HK-2 (cell line): ENCODE measurements at regions not wholly inside any gene's neighbourhood (a gene's known extent, or its start where the extent isn't known, plus 50 kb on each side); places are given as distances from the start of the nearest gene placed in this dataset.

Source experiments
- DNase-seq: peaks from one replicate; pipeline ENCODE4 v3.0.0-alpha.2; 2018; ENCODE audit not compliant: unreplicated experiment

DNA sequence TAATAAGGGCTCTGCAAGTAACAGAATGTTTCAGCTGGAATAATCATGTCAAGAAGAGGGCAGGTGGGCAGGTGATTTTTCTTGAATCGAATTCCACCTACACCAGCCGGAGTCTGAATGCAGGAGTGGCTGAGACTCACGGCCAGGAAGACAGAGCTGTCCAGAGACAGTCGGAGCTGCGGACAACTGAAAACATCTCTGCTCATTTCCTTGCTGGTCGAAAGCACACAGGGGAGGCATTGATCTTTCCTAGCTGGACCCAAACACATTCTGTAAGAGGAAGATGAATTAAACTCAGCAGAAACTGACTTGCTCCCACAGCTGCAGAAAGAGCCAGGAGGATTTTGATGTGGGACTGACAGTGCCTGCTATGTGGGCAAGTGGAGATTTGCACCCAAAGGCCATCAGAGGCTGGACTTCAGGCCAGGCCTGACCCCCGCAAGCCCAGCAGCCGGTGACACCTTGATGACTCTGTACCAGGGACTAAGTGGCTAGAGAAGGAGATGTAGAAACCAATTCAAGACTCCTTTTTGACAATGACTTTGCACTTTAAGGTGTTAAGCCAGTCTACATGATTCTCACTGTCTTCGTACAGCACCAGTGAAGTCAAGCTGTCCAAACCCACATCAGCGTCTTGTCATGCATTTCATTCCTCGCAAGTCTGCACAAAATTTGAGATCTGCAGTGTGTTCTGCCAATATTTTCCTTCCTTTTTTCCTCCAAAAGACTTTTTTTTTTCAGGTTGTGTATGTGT lies 169.4 kb downstream of the TEX36 start:
- DNase-seq = no peak

DNA sequence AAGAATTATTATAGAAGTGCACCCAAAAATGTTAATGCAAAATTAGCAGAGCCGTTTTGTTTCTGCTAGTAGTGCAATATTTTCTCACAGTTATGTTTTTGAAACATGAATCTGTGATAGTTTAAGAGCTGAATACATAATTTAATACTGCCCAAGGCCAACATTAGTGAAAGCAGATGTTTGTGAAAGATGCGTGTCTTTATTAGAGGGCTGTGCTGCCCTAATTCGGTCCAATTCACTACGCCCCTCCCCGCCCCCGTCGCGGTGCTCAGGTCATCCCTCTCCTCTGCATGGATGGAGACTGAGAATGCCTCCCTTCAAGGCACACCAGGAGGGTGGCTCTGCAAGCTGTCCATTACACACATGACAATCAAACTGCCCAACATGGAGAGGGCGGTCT lies 172.0 kb downstream of the TEX36 start:
- no peak for DNase-seq

- no peak for DNase-seq
Observed at GRCh38 chr10:125505648-125506047, 177.3 kb downstream of the TEX36 start.

DNA sequence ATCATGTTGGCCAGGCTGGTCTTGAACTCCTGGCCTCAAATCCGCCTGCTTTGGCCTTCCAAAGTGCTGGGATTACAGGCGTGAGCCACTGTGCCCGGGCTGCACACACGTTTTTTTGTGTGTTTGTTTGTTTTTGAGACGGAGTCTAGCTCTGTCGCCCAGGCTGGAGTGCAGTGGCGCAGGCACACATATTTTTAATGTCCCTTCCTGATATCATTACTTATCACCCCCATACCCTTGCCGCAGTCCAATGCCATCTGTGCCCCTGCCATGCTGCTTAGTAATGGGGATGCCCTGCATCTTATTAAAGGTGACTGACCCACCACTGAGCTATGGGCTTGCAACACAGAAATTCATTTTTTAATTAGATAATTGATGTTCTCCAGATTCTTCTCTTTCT lies 180.7 kb downstream of the TEX36 start:
- DNase-seq = no peak

DNA sequence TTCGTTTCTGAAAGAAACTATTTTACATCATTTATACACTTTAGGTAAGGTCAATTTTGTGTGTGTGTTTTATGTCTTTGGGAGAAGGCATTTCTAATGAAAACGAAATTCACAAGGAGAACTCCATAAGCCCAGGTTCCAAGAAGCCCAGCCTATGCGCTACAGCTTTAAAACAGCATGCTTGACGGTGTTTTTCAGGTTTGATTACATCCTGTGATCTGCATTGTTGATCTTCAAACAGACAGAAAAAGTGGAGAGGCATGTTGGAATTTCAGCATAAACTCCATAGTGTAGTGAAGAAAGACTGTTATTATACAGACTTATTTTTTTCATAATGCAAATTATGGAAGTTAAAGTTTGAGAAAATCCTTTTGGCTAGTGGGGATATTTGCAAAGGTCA lies 187.6 kb downstream of the TEX36 start:
- no peak for DNase-seq

- no peak for DNase-seq
Observed at GRCh38 chr10:125494651-125495239, 188.2 kb downstream of the TEX36 start.

GRCh38 chr10:125491381-125491780 lies 191.6 kb downstream of the TEX36 start:
- DNase-seq = no peak

GRCh38 chr10:125489731-125490130 lies 193.2 kb downstream of the TEX36 start:
- no peak for DNase-seq

DNA sequence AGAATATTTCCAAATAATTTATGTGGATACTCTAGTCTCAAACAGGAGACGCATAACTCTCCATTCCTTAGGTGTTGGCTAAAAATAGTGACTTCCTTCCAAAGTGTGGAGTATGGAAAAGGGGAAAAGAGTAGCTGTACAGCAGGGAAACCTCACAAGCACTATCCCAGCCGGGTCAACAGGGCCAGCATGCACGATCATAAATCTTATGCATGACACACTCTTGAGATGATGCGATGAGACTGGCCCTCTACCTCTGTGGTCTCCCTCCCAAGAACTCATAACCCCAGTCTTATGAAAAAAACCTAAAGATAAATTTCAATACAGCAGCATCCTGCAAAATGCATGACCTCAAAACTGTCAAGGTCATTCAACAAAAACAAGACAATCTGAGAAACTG lies 197.3 kb downstream of the TEX36 start:
- no peak for DNase-seq

DNA sequence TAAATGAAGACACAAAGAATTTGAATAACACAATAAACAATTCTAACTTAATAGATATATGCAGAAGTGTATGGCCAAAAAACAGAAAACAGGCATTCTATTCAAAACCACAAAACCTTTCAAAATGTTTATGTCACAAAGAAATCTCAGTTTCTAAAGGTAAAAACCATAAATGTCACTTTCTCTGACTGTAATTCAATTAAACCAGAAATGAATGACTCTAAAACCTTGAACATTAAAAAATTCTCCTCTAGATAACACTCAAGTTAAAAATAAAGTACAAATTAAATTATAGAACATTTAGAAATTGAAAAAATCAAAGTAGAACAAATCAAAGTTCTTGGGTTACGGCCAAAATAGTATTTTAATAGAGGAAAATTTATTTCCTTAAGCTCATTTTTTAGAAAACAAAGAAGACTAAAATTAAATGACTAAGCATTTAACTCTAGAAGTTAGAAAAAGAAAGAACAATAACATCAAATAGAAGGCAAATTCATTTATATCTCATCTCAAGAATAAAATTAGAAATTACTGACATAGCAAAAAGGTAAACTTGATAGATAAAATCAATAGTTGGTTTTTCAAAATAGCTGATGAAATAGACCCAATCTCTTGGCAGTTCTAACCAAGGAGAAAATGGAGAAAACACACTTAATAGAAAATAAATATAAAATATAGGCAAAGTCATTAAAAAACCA lies 198.8 kb downstream of the TEX36 start:
- no peak for DNase-seq

GRCh38 chr10:125482637-125483036 lies 200.3 kb downstream of the TEX36 start:
- no peak for DNase-seq

- no peak for DNase-seq
Observed at GRCh38 chr10:125482108-125482507, 200.9 kb downstream of the TEX36 start.

- no peak for DNase-seq
Observed at GRCh38 chr10:125479059-125479458, 203.9 kb downstream of the TEX36 start.

- no peak for DNase-seq
Observed at GRCh38 chr10:125475815-125476214, 207.1 kb downstream of the TEX36 start.

- no peak for DNase-seq
Observed at GRCh38 chr10:125473143-125473793, 209.7 kb downstream of the TEX36 start.

DNA sequence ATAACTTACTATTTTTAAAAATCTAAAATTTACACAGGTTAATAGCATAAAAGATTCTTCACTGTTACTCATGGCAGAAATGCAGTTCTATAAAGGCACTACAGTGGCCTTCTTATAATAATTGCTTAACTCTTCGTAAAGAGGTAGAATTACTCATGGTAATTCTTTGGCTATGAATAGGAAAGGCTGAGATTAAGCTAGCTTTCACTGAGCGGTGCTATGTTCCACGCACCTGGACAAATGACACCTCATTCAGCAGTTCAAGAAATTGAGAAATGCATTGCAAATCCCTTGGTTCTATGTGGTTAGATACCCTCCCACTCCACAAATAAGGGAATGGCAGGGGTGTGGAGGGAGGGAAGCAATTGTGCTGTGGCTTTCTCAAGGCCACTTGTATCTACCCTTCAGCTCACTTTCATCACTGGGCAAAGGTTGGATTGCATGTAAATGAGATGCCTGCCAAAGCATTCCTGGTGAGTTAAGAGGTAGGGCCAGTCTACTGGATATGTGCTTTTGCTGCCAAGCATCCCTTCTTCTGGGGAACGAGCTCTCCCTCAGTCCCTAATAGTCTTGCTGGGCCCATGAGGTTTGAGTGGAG lies 210.9 kb downstream of the TEX36 start:
- no peak for DNase-seq

GRCh38 chr10:125468278-125468677 lies 214.7 kb downstream of the TEX36 start:
- DNase-seq = no peak

DNA sequence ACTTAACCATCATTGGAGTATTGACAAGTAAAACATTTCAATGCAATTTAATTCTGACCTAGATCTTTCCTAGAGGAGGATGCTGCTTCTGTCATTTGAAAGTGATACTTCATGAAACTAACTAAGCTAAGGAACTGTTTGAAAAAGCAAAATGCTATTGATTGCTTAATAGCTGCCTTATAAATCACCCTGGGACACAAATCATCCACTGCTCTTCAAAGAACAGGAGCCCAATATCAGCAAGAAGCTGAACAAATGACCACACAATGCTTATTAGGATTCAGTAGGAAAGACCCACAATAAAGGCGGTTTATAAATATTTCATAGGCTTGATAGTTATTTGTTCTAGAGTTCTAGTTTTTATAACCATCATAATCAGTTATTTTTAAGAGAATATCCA lies 216.3 kb downstream of the TEX36 start:
- no peak for DNase-seq

DNA sequence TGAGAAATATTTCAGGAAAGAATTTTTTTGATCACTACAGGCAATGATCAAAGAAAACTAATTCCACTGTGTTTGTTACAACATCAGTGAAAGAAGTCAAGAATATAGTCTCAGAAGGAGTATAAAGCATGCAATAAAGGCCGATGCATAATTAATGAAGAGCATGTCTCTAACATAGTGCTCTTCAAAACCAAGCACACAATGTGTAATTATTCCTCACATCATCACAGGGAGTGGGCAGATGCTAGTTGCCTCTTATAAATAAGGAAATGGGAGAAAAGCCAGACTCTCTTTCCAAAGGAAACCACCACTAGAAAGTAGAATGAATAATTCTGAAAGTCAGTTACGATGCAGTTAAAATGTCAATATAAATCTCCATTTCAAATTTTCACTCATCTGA lies 220.1 kb downstream of the TEX36 start:
- DNase-seq = no peak

- DNase-seq = no peak
Observed at GRCh38 chr10:125460326-125460725, 222.6 kb downstream of the TEX36 start.

GRCh38 chr10:125457406-125457805 lies 225.6 kb downstream of the TEX36 start:
- no peak for DNase-seq

DNA sequence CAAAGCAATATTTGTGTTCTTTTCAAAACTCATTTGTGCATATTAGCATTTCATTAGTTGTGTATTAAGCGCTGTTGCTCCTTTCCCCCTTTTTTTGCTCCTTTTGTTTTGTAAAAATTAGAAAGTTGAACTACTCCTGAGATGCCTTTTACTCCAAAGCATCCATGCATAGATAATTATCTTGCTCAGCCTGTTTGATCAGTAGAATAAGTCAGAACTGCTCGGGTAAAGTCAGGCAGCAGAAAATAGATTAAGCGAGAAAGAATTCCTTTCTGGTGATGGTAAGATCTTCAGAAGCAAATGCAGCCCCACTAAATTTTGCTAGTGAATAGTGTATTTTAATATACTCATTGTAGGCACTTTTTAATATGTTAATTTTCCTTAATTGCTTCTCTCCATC lies 227.1 kb downstream of the TEX36 start:
- DNase-seq = no peak
